ENCODE measurements at regions not wholly inside any gene's neighbourhood (a gene's known extent, or its start where the extent isn't known, plus 50 kb on each side); places are given as distances from the start of the nearest gene placed in this dataset.

DNA sequence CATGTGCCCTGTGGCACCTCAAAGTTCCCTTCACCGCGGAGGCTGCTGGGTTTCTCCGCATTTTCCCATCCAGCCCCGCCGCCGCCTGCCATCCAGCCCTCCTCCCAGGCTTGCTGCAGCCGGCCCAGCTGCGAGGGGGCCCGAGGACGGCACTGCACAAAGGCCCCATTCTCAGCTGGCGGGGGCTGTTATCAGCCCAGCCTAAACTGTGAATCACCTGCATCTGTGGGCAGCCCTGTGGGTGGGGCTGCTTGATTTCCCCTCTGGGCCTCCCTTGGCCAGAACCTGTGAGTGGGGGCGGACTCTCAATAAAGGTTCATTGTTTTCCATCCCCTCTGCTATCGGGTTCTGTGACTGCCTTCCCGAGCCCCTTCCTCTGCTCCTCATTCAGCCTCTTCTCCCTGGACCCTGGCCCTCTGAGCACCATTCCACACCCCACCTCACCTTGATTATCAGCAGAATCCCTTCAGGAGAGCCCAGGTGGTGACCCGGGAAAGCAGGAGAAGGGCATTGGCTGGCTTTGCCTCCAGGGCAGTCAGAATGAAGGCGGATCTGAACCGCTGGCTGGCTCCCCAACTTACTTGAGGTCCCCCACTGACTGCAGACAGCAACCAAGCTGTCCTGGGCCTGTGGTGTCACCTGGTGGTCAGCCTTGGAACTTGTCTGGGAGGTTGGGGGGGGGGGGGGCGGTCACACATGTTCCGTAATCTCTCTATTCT is 204.5 kb downstream of the ZFP36L2 start:
- H3K4me3 ChIP-seq: no peak overlapping the region
- no peak for DNase-seq (ENCODE audit: low read depth, low spot score)
- H3K27me3 ChIP-seq (replicated peaks in 1 of 2; ENCODE audit: control insufficient read depth in 2 of 2, insufficient read depth in 2 of 2, low read length in 1 of 2): no peaks in the 10 kb centered on the region
- no peaks in the 10 kb centered on the region for H3K36me3 ChIP-seq (ENCODE audit: control insufficient read depth in 2 of 2, insufficient read depth in 2 of 2, low read length in 1 of 2)
- ATAC-seq: no peak
- H3K9ac ChIP-seq (ENCODE audit: control insufficient read depth, insufficient read depth, low read length): no peak overlapping the region
- intact Hi-C loops (cut with micrococcal nuclease; ENCODE audit: unreplicated experiment) (no loop called here), in situ Hi-C loops (cut with MboI) (no loop called here)
- POLR2A ChIA-PET: no interaction called here
- H3K27ac ChIP-seq (ENCODE audit: control insufficient read depth, insufficient read depth): no peak overlapping the region
- H3K4me1 ChIP-seq (ENCODE audit: control insufficient read depth, insufficient read depth, low read length): no peaks in the 10 kb centered on the region
- no peak overlapping the region for H2AFZ ChIP-seq (ENCODE audit: control insufficient read depth, low read depth, low read length)
- RAD21 ChIA-PET (ENCODE audit: unreplicated experiment): interaction anchor here (0.6 to 4.3 kb wide), 2 partner anchors 77 to 206 kb away, joined by 6 to 32 read pairs; partner anchors contain the start of gene ZFP36L2
- BruUV-seq (replicated peaks): no TSS peak
- 68% methylated on average over 19 of the region's 19 CpGs for WGBS (ENCODE audit: insufficient coverage, insufficient replicate concordance, low lambda C conversion rate, missing lambda C conversion rate)
- H4K20me1 ChIP-seq (ENCODE audit: control insufficient read depth, insufficient read depth): no peaks in the 10 kb centered on the region
- TF ChIP-seq, protein P1, sequence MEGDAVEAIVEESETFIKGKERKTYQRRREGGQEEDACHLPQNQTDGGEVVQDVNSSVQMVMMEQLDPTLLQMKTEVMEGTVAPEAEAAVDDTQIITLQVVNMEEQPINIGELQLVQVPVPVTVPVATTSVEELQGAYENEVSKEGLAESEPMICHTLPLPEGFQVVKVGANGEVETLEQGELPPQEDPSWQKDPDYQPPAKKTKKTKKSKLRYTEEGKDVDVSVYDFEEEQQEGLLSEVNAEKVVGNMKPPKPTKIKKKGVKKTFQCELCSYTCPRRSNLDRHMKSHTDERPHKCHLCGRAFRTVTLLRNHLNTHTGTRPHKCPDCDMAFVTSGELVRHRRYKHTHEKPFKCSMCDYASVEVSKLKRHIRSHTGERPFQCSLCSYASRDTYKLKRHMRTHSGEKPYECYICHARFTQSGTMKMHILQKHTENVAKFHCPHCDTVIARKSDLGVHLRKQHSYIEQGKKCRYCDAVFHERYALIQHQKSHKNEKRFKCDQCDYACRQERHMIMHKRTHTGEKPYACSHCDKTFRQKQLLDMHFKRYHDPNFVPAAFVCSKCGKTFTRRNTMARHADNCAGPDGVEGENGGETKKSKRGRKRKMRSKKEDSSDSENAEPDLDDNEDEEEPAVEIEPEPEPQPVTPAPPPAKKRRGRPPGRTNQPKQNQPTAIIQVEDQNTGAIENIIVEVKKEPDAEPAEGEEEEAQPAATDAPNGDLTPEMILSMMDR (IDR thresholded peaks at IDR 0.05 in 2 of 3, conservative IDR thresholded peaks at IDR 0.05 in 1 of 3; ENCODE audit: control insufficient read depth in 2 of 3, extremely low read depth in 1 of 3, insufficient read depth in 1 of 3, low read depth in 3 of 3, low read length in 3 of 3): 0 out of 6 replicates have a peak, but pooled peaks of 2 of the 3 experiments have one; percentile 12 to 29
- TF ChIP-seq SPI1 (IDR thresholded peaks at IDR 0.05; ENCODE audit: borderline replicate concordance, insufficient read depth, low read depth, low read length): no peak
- peak; percentile 38; the same call in 1 of the 2 replicates for TF ChIP-seq RAD21 (IDR thresholded peaks at IDR 0.05; ENCODE audit: insufficient read depth, low read depth, low read length)
- CTCF ChIA-PET: interaction anchor here (0.6 to 0.9 kb wide), 2 partner anchors 47 to 81 kb away, joined by 3 read pairs; no protein-coding TSS in a partner anchor
- H3K79me2 ChIP-seq (ENCODE audit: control insufficient read depth, insufficient read depth, low read length): no peaks in the 10 kb centered on the region
- H3K9me3 ChIP-seq (replicated peaks; ENCODE audit: control insufficient read depth, insufficient read depth, low read length): no peaks in the 10 kb centered on the region; the same call in 1 of the 3 replicates
- H3K4me2 ChIP-seq (ENCODE audit: control insufficient read depth, insufficient read depth): no peak overlapping the region
- no peak for FAIRE-seq
- SMC1A ChIA-PET (ENCODE audit: uncharacterized antibody, unreplicated experiment): interaction anchor here (4.6 kb wide), 1 partner anchor 207 kb away, joined by 37 read pairs; no protein-coding TSS in a partner anchor
